Activated CD4-positive, alpha-beta memory T cell treated with anti-CD3 and anti-CD28 coated beads, Interleukin-2, amount 10 ng/mL, durations not matched to agents 7 days and 5 days (primary cell): ENCODE measurements at regions not wholly inside any gene's neighbourhood (a gene's known extent, or its start where the extent isn't known, plus 50 kb on each side); places are given as distances from the start of the nearest gene placed in this dataset.

Source experiments
- CTCF ChIA-PET: fragments of 350-600 bp; sonication (Branson Sonifier 250); formaldehyde crosslinking; loops from one replicate; lab custom pipeline; 2021; ENCODE audit warnings: antibody characterized with exemption, inconsistent platforms; lab: Charles Lee
- POLR2A ChIA-PET: fragments of 350-600 bp; sonication (Branson Sonifier 250); formaldehyde crosslinking; loops from one replicate; lab custom pipeline; 2021; ENCODE audit warnings: antibody characterized with exemption; lab: Charles Lee
- DNase-seq: peaks from one replicate; pipeline ENCODE4 v3.0.0-alpha.2; 2020
- H3K27ac Mint-ChIP-seq: one replicate; pipeline ENCODE4 v1.8.0; 2021; ENCODE audit warnings: mild to moderate bottlenecking, mixed read lengths
- H3K27me3 Mint-ChIP-seq: one replicate; pipeline ENCODE4 v1.8.0; 2021; ENCODE audit warnings: mixed read lengths
- H3K36me3 Mint-ChIP-seq: one replicate; pipeline ENCODE4 v1.8.0; 2021; ENCODE audit warnings: low read depth, mixed read lengths
- H3K4me1 Mint-ChIP-seq: one replicate; pipeline ENCODE4 v1.8.0; 2021; ENCODE audit warnings: mixed read lengths
- H3K4me3 Mint-ChIP-seq: one replicate; pipeline ENCODE4 v1.8.0; 2021; ENCODE audit warnings: mild to moderate bottlenecking, mixed read lengths
- H3K9me3 Mint-ChIP-seq: one replicate; pipeline ENCODE4 v1.8.0; 2021; ENCODE audit warnings: mixed read lengths

DNA sequence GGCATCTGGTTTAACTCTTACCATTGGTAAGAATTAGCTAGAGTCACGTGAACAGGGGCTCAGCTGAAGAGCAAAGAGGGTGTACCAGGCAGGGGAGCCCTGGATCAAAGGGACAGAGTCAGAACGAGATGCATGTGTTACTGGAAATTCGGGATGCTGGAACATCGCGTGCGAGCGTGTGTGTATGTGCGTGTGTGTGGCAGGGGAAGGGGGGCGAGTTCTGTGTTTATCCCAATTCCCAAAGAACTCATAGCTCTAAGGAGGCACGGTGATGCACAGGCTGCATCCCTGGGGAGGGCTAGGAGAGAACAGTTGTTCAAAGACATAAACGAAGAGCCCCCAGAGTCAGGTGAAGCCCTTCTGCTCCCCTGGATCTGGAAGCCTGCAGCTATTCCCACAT, 353.3 kb downstream of the GADD45G start:
- Mint-ChIP-seq H3K36me3 (no peaks in the 10 kb centered on the region), H3K4me1 (peaks cover 16% of the 10 kb centered on the region), H3K27me3 (no peaks in the 10 kb centered on the region), H3K9me3 (no peaks in the 10 kb centered on the region), H3K27ac (no peak overlapping the region), H3K4me3 (no peak overlapping the region)
- POLR2A ChIA-PET, result no interaction called here
- CTCF ChIA-PET, result interaction anchor here (1.1 kb wide), 1 partner anchor 355 kb away, joined by 3 read pairs; no protein-coding TSS in a partner anchor
- DNase-seq, result no peak

GRCh38 chr9:89961616-89962341, 357.0 kb downstream of the GADD45G start:
- Mint-ChIP-seq H3K27ac (no peak overlapping the region), H3K27me3 (no peaks in the 10 kb centered on the region), H3K36me3 (no peaks in the 10 kb centered on the region), H3K9me3 (no peaks in the 10 kb centered on the region), H3K4me3 (no peak overlapping the region), H3K4me1 (peaks cover 16% of the 10 kb centered on the region)
- no peak for DNase-seq
- ChIA-PET POLR2A (no interaction called here), CTCF (interaction anchor here (1.1 kb wide), 1 partner anchor 359 kb away, joined by 3 read pairs; no protein-coding TSS in a partner anchor)

- no peaks in the 10 kb centered on the region for H3K27me3 Mint-ChIP-seq
- CTCF ChIA-PET, result no interaction called here
- no peak overlapping the region for H3K27ac Mint-ChIP-seq
Observed at GRCh38 chr9:89963280-89963679, 358.5 kb downstream of the GADD45G start.

GRCh38 chr9:89967527-89967926, 362.7 kb downstream of the GADD45G start:
- H3K36me3 Mint-ChIP-seq, result no peaks in the 10 kb centered on the region
- no peaks in the 10 kb centered on the region for H3K27me3 Mint-ChIP-seq
- H3K9me3 Mint-ChIP-seq, result no peaks in the 10 kb centered on the region
- H3K27ac Mint-ChIP-seq, result no peak overlapping the region
- POLR2A ChIA-PET, result no interaction called here
- DNase-seq, result no peak
- H3K4me1 Mint-ChIP-seq, result peaks cover 24% of the 10 kb centered on the region
- no peak overlapping the region for H3K4me3 Mint-ChIP-seq
- CTCF ChIA-PET, result interaction anchor here (0.7 to 1.7 kb wide), 2 partner anchors 364 to 491 kb away, joined by 3 to 5 read pairs; no protein-coding TSS in a partner anchor

More at GRCh38 chr9:89963280-89963679, 358.5 kb downstream of the GADD45G start:
- H3K4me1 Mint-ChIP-seq, result peaks cover 16% of the 10 kb centered on the region
- H3K9me3 Mint-ChIP-seq, result no peaks in the 10 kb centered on the region
- POLR2A ChIA-PET, result no interaction called here
- H3K4me3 Mint-ChIP-seq, result no peak overlapping the region
- no peak for DNase-seq
- H3K36me3 Mint-ChIP-seq, result no peaks in the 10 kb centered on the region

DNA sequence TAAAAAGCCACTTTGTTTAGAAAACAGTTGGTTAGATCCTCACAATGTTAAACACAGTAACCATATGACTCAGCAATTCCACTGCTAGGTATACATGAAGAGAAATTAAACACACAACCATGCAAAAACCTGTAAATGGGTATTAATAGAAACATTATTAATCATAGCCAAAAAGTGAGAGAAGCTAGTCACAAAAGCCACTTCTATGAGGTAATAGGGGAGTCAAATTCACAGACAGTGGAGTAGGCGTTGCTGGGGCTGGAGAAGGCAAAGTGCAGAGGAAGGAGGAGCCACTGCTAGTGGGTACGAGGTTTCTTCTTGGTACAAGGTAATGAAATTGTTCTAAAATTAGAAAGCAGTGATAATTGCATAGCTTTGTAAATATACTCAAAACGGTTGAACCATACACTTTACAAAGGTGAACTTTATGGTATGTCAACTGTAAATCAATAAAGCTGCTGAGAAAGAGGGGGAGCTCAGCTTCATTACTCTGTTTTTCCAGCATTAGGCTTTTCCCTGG, 364.4 kb downstream of the GADD45G start:
- no peak overlapping the region for H3K4me3 Mint-ChIP-seq
- ChIA-PET POLR2A (interaction anchor here (0.7 kb wide), 1 partner anchor 14 kb away, joined by 3 read pairs; no protein-coding TSS in a partner anchor), CTCF (interaction anchor here (1.2 kb wide), 1 partner anchor 367 kb away, joined by 5 read pairs; no protein-coding TSS in a partner anchor)
- H3K27ac Mint-ChIP-seq, result no peak overlapping the region
- DNase-seq, result no peak
- H3K4me1 Mint-ChIP-seq, result peaks cover 32% of the 10 kb centered on the region
- H3K36me3 Mint-ChIP-seq, result no peaks in the 10 kb centered on the region
- no peaks in the 10 kb centered on the region for H3K9me3 Mint-ChIP-seq
- no peaks in the 10 kb centered on the region for H3K27me3 Mint-ChIP-seq

- CTCF ChIA-PET, result interaction anchor here (1.2 kb wide), 1 partner anchor 368 kb away, joined by 5 read pairs; no protein-coding TSS in a partner anchor
- H3K9me3 Mint-ChIP-seq, result no peaks in the 10 kb centered on the region
- H3K4me3 Mint-ChIP-seq, result no peak overlapping the region
- DNase-seq, result no peak
- no peaks in the 10 kb centered on the region for H3K27me3 Mint-ChIP-seq
- no peaks in the 10 kb centered on the region for H3K36me3 Mint-ChIP-seq
- H3K27ac Mint-ChIP-seq, result no peak overlapping the region
- H3K4me1 Mint-ChIP-seq, result peaks cover 36% of the 10 kb centered on the region
- POLR2A ChIA-PET, result no interaction called here
Observed at GRCh38 chr9:89969881-89970639, 365.2 kb downstream of the GADD45G start.

- POLR2A ChIA-PET, result no interaction called here
- CTCF ChIA-PET, result no interaction called here
- no peak for DNase-seq
- Mint-ChIP-seq H3K4me1 (peaks cover 36% of the 10 kb centered on the region), H3K27ac (no peak overlapping the region), H3K36me3 (no peaks in the 10 kb centered on the region), H3K9me3 (no peaks in the 10 kb centered on the region), H3K4me3 (no peak overlapping the region), H3K27me3 (no peaks in the 10 kb centered on the region)
Observed at GRCh38 chr9:89970701-89971100, 365.9 kb downstream of the GADD45G start.

- Mint-ChIP-seq H3K36me3 (no peaks in the 10 kb centered on the region), H3K27ac (no peak overlapping the region), H3K4me3 (no peak overlapping the region), H3K27me3 (no peaks in the 10 kb centered on the region), H3K9me3 (no peaks in the 10 kb centered on the region), H3K4me1 (peaks cover 36% of the 10 kb centered on the region)
- DNase-seq, result no peak
- ChIA-PET POLR2A (no interaction called here), CTCF (no interaction called here)
Observed at GRCh38 chr9:89972535-89972934, 367.7 kb downstream of the GADD45G start.

GRCh38 chr9:89974582-89974981, 369.8 kb downstream of the GADD45G start:
- ChIA-PET POLR2A (no interaction called here), CTCF (no interaction called here)
- H3K4me1 Mint-ChIP-seq, result peaks cover 25% of the 10 kb centered on the region
- H3K9me3 Mint-ChIP-seq, result no peaks in the 10 kb centered on the region
- DNase-seq, result no peak
- no peak overlapping the region for H3K27ac Mint-ChIP-seq
- no peak overlapping the region for H3K4me3 Mint-ChIP-seq
- peaks cover 2% of the 10 kb centered on the region for H3K36me3 Mint-ChIP-seq
- peaks cover 14% of the 10 kb centered on the region for H3K27me3 Mint-ChIP-seq

- ChIA-PET CTCF (no interaction called here), POLR2A (no interaction called here)
- H3K4me1 Mint-ChIP-seq, result peaks cover 23% of the 10 kb centered on the region
- H3K4me3 Mint-ChIP-seq, result no peak overlapping the region
- H3K36me3 Mint-ChIP-seq, result peaks cover 2% of the 10 kb centered on the region
- DNase-seq, result no peak
- no peaks in the 10 kb centered on the region for H3K9me3 Mint-ChIP-seq
- H3K27ac Mint-ChIP-seq, result no peak overlapping the region
- H3K27me3 Mint-ChIP-seq, result peaks cover 14% of the 10 kb centered on the region
Observed at GRCh38 chr9:89975024-89975423, 370.2 kb downstream of the GADD45G start.

DNA sequence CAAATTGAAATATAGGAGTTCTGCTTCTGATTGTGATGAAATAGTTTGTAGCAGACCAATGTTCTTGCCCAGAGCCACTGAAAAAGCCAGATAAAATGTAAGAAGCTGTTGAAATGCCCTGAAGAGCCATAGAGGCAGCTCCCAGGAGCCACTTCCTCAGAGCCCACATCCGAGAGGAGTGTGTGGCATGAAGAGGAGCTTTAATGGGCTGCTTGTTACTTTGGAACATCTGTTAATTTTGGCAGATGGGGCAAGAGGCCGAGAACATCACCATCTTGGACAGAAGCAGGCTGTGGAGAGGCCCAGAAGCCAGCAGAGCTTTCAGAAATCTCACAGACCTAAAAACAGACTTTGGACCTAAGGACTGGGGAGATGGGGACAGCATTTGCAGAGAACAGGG, 370.8 kb downstream of the GADD45G start:
- peaks cover 23% of the 10 kb centered on the region for H3K4me1 Mint-ChIP-seq
- H3K27me3 Mint-ChIP-seq, result peaks cover 18% of the 10 kb centered on the region
- POLR2A ChIA-PET, result no interaction called here
- no peak overlapping the region for H3K27ac Mint-ChIP-seq
- peaks cover 2% of the 10 kb centered on the region for H3K36me3 Mint-ChIP-seq
- no peak for DNase-seq
- H3K4me3 Mint-ChIP-seq, result no peak overlapping the region
- CTCF ChIA-PET, result no interaction called here
- no peaks in the 10 kb centered on the region for H3K9me3 Mint-ChIP-seq

DNA sequence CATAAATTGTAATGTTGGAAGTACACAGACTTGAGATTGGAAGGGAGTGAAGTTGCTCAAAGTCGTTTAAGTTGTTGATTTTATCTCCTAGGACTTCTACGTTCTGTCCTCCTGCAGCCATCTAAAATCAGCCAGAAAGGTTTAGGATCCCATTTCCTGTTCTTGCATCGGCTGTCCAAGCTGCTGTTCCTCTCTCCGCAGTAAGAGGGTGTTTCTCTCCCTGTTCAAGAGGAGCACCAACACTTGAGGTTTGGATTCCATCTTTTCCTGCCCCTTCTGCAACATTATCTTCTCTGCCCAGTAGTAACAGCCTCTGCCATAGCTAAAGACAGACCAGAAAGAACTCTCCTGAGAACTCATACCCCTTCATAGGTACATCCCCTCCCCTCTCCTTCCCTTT, 373.4 kb downstream of the GADD45G start:
- peaks cover 28% of the 10 kb centered on the region for H3K27me3 Mint-ChIP-seq
- CTCF ChIA-PET, result no interaction called here
- peaks cover 13% of the 10 kb centered on the region for H3K4me1 Mint-ChIP-seq
- no peak overlapping the region for H3K4me3 Mint-ChIP-seq
- no peak overlapping the region for H3K27ac Mint-ChIP-seq
- DNase-seq, result no peak
- H3K9me3 Mint-ChIP-seq, result peaks cover 5% of the 10 kb centered on the region
- POLR2A ChIA-PET, result no interaction called here
- H3K36me3 Mint-ChIP-seq, result peaks cover 2% of the 10 kb centered on the region

DNA sequence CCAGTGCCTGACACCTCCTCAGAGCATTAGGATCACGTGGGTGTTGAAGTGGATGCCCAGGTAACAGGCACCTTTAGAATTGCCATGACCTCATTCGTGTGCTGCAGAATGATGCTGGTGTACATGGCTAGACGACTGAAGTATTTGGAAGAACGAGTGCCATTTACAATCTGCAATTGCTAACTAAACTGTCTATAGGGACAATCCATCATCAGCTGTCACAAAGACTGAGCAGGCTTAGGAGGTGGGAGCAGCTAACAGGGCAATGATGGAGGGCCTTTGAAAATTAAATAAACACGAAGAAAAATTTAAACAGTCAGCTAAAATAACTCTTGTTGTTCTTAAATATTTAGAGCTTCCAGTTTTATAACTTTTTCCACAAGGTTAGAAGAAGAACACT, 375.8 kb downstream of the GADD45G start:
- Mint-ChIP-seq H3K36me3 (peaks cover 4% of the 10 kb centered on the region), H3K9me3 (peaks cover 8% of the 10 kb centered on the region), H3K27me3 (peaks cover 30% of the 10 kb centered on the region), H3K27ac (no peak overlapping the region), H3K4me3 (no peak overlapping the region), H3K4me1 (peaks cover 29% of the 10 kb centered on the region)
- ChIA-PET POLR2A (no interaction called here), CTCF (no interaction called here)
- DNase-seq, result no peak
